Right renal pelvis (tissue), 4 donors: ENCODE measurements at regions not wholly inside any gene's neighbourhood (a gene's known extent, or its start where the extent isn't known, plus 50 kb on each side); places are given as distances from the start of the nearest gene placed in this dataset.
A peak's percentile ranks its signal among the peaks of the same experiment; 100 is the strongest.
"Not testable (repeated sequence)": the region's sequence is repeated elsewhere in the genome, so short reads cannot be mapped to it uniquely, and the experiment has no call there.

Experiments
- DNase-seq, 4 donors: peaks; one replicate each; pipeline ENCODE4 v3.0.0-alpha.2; 2013; ENCODE audit warnings: low read depth in 4 of 4, low spot score in 3 of 4, missing footprints in 1 of 4

- DNase-seq, result no peak
These were observed 250.2 kb upstream of the REG3G start for GRCh38 chr2:78775291-78775690.

- DNase-seq, result no peak
These were observed 246.6 kb upstream of the REG3G start for GRCh38 chr2:78778756-78779510.

- no peak for DNase-seq
These were observed 245.7 kb upstream of the REG3G start for GRCh38 chr2:78779761-78780160.

GRCh38 chr2:78780256-78780655, 245.2 kb upstream of the REG3G start:
- DNase-seq, result peak in 3 of 4 donors; percentile 2 to 23 (median 7)

- DNase-seq, result no peak
These were observed 244.5 kb upstream of the REG3G start for GRCh38 chr2:78780864-78781583.

- no peak for DNase-seq
These were observed 243.3 kb upstream of the REG3G start for GRCh38 chr2:78782196-78782595.

- no peak for DNase-seq
These were observed 213.4 kb upstream of the REG3G start for GRCh38 chr2:78811955-78812610.

GRCh38 chr2:78814331-78814986, 211.0 kb upstream of the REG3G start:
- no peak for DNase-seq

GRCh38 chr2:78817430-78817829, 208.1 kb upstream of the REG3G start:
- no peak for DNase-seq

- DNase-seq, result no peak
These were observed 193.0 kb upstream of the REG3G start for GRCh38 chr2:78832481-78832880.

- DNase-seq, result no peak
These were observed 186.2 kb upstream of the REG3G start for GRCh38 chr2:78839259-78839658.

GRCh38 chr2:78840311-78840710, 185.2 kb upstream of the REG3G start:
- not testable (repeated sequence) for DNase-seq

GRCh38 chr2:78845664-78846185, 179.8 kb upstream of the REG3G start:
- no peak for DNase-seq

GRCh38 chr2:78861546-78861945, 164.0 kb upstream of the REG3G start:
- no peak for DNase-seq

GRCh38 chr2:78864205-78864604, 161.3 kb upstream of the REG3G start:
- DNase-seq, result no peak

- DNase-seq, result no peak
These were observed 159.8 kb upstream of the REG3G start for GRCh38 chr2:78865667-78866066.

GRCh38 chr2:78870343-78870967, 155.0 kb upstream of the REG3G start:
- no peak for DNase-seq

GRCh38 chr2:78873526-78873925, 152.0 kb upstream of the REG3G start:
- no peak for DNase-seq

- no peak for DNase-seq
These were observed 149.2 kb upstream of the REG3G start for GRCh38 chr2:78876316-78876688.

GRCh38 chr2:78887446-78887845, 138.1 kb upstream of the REG3G start:
- DNase-seq, result no peak
